ENCODE measurements at regions not wholly inside any gene's neighbourhood (a gene's known extent, or its start where the extent isn't known, plus 50 kb on each side); places are given as distances from the start of the nearest gene placed in this dataset.

DNA sequence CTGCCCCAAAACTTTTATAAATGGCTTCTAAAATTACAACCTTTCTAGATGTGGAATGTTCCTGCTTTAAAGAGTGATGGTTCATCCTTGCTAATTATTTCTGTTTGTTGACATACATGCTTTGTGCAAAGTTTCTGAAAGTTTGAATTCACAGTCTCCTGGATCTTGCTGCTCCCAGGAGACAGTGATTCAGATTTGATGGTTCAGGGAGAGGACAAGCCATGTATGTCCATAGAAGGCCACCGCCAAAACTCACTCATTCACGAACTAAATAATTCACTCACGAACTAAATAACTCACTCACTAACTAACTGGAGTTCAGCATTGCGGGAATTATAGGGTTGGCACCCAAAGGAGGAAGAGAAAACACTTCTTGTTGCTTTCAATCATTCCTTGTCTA is 416.5 kb upstream of the ZEB2 start:
- no peaks in the 10 kb centered on the region for H3K36me3 ChIP-seq (ENCODE audit: control insufficient read depth, insufficient read depth, low read length)
- no peak overlapping the region for H3K27ac ChIP-seq (ENCODE audit: low read depth, low read length)
- no peak overlapping the region for H3K4me3 ChIP-seq (ENCODE audit: low read depth, low read length)
- H3K9me3 ChIP-seq (ENCODE audit: control insufficient read depth, insufficient read depth, low read depth, low read length): no peaks in the 10 kb centered on the region
- peaks cover 9% of the 10 kb centered on the region; the same call in 1 of the 2 replicates for H3K4me1 ChIP-seq (ENCODE audit: control insufficient read depth, insufficient read depth, low read length)
- H3K9ac ChIP-seq (ENCODE audit: low read length): no peak overlapping the region
- H3K27me3 ChIP-seq (ENCODE audit: control insufficient read depth, insufficient read depth, low read length): no peaks in the 10 kb centered on the region

- Histone ChIP-seq H3K4me1 (ENCODE audit: control insufficient read depth, insufficient read depth, low read length) (peaks cover 9% of the 10 kb centered on the region; the same call in 1 of the 2 replicates), H3K27ac (ENCODE audit: low read depth, low read length) (no peak overlapping the region), H3K9ac (ENCODE audit: low read length) (no peak overlapping the region), H3K36me3 (ENCODE audit: control insufficient read depth, insufficient read depth, low read length) (no peaks in the 10 kb centered on the region), H3K9me3 (ENCODE audit: control insufficient read depth, insufficient read depth, low read depth, low read length) (no peaks in the 10 kb centered on the region), H3K27me3 (ENCODE audit: control insufficient read depth, insufficient read depth, low read length) (no peaks in the 10 kb centered on the region), H3K4me3 (ENCODE audit: low read depth, low read length) (no peak overlapping the region)
These were observed 415.8 kb upstream of the ZEB2 start for GRCh38 chr2:144935736-144936135.

DNA sequence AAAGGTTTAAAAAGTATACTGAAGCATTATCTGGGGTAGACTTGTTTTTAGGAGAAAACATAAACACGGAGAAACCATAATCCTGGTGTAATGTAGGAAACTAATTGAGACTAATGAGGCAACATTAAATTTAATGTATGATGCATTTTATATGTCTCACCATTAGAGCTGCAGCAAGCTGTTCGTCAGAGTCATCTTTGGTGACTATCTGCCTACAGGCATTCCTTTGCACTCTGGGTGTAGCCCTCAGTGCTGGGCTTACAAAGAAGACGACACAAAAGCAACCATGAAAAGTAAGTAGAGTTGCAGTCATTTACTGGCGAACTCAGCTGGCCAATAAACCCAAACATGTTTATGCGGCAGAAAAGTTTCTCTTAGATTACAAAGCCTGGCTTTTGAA is 415.3 kb upstream of the ZEB2 start:
- H3K27me3 ChIP-seq (ENCODE audit: control insufficient read depth, insufficient read depth, low read length): no peaks in the 10 kb centered on the region
- no peak overlapping the region for H3K9ac ChIP-seq (ENCODE audit: low read length)
- peaks cover 9% of the 10 kb centered on the region; the same call in 1 of the 2 replicates for H3K4me1 ChIP-seq (ENCODE audit: control insufficient read depth, insufficient read depth, low read length)
- no peaks in the 10 kb centered on the region for H3K36me3 ChIP-seq (ENCODE audit: control insufficient read depth, insufficient read depth, low read length)
- H3K9me3 ChIP-seq (ENCODE audit: control insufficient read depth, insufficient read depth, low read depth, low read length): no peaks in the 10 kb centered on the region
- no peak overlapping the region for H3K27ac ChIP-seq (ENCODE audit: low read depth, low read length)
- H3K4me3 ChIP-seq (ENCODE audit: low read depth, low read length): no peak overlapping the region

DNA sequence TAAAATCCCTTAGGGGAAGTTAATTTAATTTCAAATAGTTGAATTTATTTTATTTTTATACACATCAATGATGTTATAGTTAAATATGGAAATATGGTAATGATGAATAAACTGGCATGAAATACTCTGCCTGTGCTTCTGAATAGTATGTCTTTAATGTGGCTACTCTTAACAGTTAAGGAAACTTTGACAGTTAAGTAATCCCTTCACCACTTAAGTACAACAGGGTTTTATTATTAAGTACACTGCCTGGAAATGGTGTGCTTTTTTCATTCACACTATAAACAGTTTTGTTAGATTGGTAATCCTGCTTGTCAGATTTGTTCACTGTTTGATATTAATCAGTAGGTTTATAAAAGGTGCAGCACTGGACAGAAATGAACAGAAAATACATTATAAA is 412.0 kb upstream of the ZEB2 start:
- Histone ChIP-seq H3K27ac (ENCODE audit: low read depth, low read length) (no peak overlapping the region), H3K27me3 (ENCODE audit: control insufficient read depth, insufficient read depth, low read length) (no peaks in the 10 kb centered on the region), H3K4me3 (ENCODE audit: low read depth, low read length) (no peak overlapping the region), H3K36me3 (ENCODE audit: control insufficient read depth, insufficient read depth, low read length) (no peaks in the 10 kb centered on the region), H3K9me3 (ENCODE audit: control insufficient read depth, insufficient read depth, low read depth, low read length) (no peaks in the 10 kb centered on the region), H3K9ac (ENCODE audit: low read length) (no peak overlapping the region), H3K4me1 (ENCODE audit: control insufficient read depth, insufficient read depth, low read length) (no peaks in the 10 kb centered on the region)

GRCh38 chr2:144931480-144931879 is 411.6 kb upstream of the ZEB2 start:
- H3K9me3 ChIP-seq (ENCODE audit: control insufficient read depth, insufficient read depth, low read depth, low read length): no peaks in the 10 kb centered on the region
- H3K4me1 ChIP-seq (ENCODE audit: control insufficient read depth, insufficient read depth, low read length): no peaks in the 10 kb centered on the region
- no peaks in the 10 kb centered on the region for H3K36me3 ChIP-seq (ENCODE audit: control insufficient read depth, insufficient read depth, low read length)
- no peak overlapping the region for H3K4me3 ChIP-seq (ENCODE audit: low read depth, low read length)
- no peak overlapping the region for H3K9ac ChIP-seq (ENCODE audit: low read length)
- no peak overlapping the region for H3K27ac ChIP-seq (ENCODE audit: low read depth, low read length)
- no peaks in the 10 kb centered on the region for H3K27me3 ChIP-seq (ENCODE audit: control insufficient read depth, insufficient read depth, low read length)

DNA sequence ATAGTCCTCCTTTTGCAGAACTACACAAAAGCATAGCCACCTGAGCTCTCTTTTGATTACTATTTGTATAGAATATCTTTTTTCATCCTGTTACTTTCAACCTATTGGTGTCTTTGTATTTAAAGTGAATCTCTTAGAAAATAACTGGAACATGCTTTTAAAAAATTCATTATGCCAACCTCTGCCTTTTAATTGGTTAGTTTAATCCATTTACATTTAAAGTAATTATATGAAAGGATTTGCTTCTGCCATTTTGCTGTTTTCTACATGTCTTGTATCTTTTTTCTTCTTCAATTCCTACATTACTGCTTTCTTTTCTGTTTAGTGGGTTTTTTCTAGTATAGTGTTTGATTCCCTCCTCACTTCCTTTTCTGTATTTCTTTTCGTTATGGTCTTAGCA is 407.5 kb upstream of the ZEB2 start:
- Histone ChIP-seq H3K9ac (ENCODE audit: low read length) (no peak overlapping the region), H3K4me3 (ENCODE audit: low read depth, low read length) (no peak overlapping the region), H3K27ac (ENCODE audit: low read depth, low read length) (no peak overlapping the region), H3K4me1 (ENCODE audit: control insufficient read depth, insufficient read depth, low read length) (no peaks in the 10 kb centered on the region), H3K36me3 (ENCODE audit: control insufficient read depth, insufficient read depth, low read length) (no peaks in the 10 kb centered on the region), H3K9me3 (ENCODE audit: control insufficient read depth, insufficient read depth, low read depth, low read length) (peaks cover 4% of the 10 kb centered on the region; the same call in 1 of the 2 replicates), H3K27me3 (ENCODE audit: control insufficient read depth, insufficient read depth, low read length) (no peaks in the 10 kb centered on the region)

- no peak overlapping the region for H3K27ac ChIP-seq (ENCODE audit: low read depth, low read length)
- no peak overlapping the region for H3K4me3 ChIP-seq (ENCODE audit: low read depth, low read length)
- no peaks in the 10 kb centered on the region for H3K36me3 ChIP-seq (ENCODE audit: control insufficient read depth, insufficient read depth, low read length)
- no peaks in the 10 kb centered on the region for H3K27me3 ChIP-seq (ENCODE audit: control insufficient read depth, insufficient read depth, low read length)
- no peak overlapping the region for H3K9ac ChIP-seq (ENCODE audit: low read length)
- peaks cover 4% of the 10 kb centered on the region; the same call in 1 of the 2 replicates for H3K9me3 ChIP-seq (ENCODE audit: control insufficient read depth, insufficient read depth, low read depth, low read length)
- H3K4me1 ChIP-seq (ENCODE audit: control insufficient read depth, insufficient read depth, low read length): no peaks in the 10 kb centered on the region
These were observed 406.0 kb upstream of the ZEB2 start for GRCh38 chr2:144925886-144926285.

- peaks cover 4% of the 10 kb centered on the region; the same call in 1 of the 2 replicates for H3K9me3 ChIP-seq (ENCODE audit: control insufficient read depth, insufficient read depth, low read depth, low read length)
- H3K27me3 ChIP-seq (ENCODE audit: control insufficient read depth, insufficient read depth, low read length): no peaks in the 10 kb centered on the region
- no peaks in the 10 kb centered on the region for H3K36me3 ChIP-seq (ENCODE audit: control insufficient read depth, insufficient read depth, low read length)
- H3K9ac ChIP-seq (ENCODE audit: low read length): no peak overlapping the region
- no peaks in the 10 kb centered on the region for H3K4me1 ChIP-seq (ENCODE audit: control insufficient read depth, insufficient read depth, low read length)
- H3K4me3 ChIP-seq (ENCODE audit: low read depth, low read length): no peak overlapping the region
- no peak overlapping the region for H3K27ac ChIP-seq (ENCODE audit: low read depth, low read length)
These were observed 404.9 kb upstream of the ZEB2 start for GRCh38 chr2:144924827-144925226.

- no peak overlapping the region for H3K4me3 ChIP-seq (ENCODE audit: low read depth, low read length)
- H3K27ac ChIP-seq (ENCODE audit: low read depth, low read length): no peak overlapping the region
- no peaks in the 10 kb centered on the region for H3K4me1 ChIP-seq (ENCODE audit: control insufficient read depth, insufficient read depth, low read length)
- H3K9ac ChIP-seq (ENCODE audit: low read length): no peak overlapping the region
- H3K36me3 ChIP-seq (ENCODE audit: control insufficient read depth, insufficient read depth, low read length): no peaks in the 10 kb centered on the region
- peaks cover 4% of the 10 kb centered on the region; the same call in 1 of the 2 replicates for H3K9me3 ChIP-seq (ENCODE audit: control insufficient read depth, insufficient read depth, low read depth, low read length)
- H3K27me3 ChIP-seq (ENCODE audit: control insufficient read depth, insufficient read depth, low read length): no peaks in the 10 kb centered on the region
These were observed 402.6 kb upstream of the ZEB2 start for GRCh38 chr2:144922519-144922918.

- H3K4me1 ChIP-seq (ENCODE audit: control insufficient read depth, insufficient read depth, low read length): no peaks in the 10 kb centered on the region
- H3K4me3 ChIP-seq (ENCODE audit: low read depth, low read length): no peak overlapping the region
- H3K9me3 ChIP-seq (ENCODE audit: control insufficient read depth, insufficient read depth, low read depth, low read length): peaks cover 4% of the 10 kb centered on the region; the same call in 1 of the 2 replicates
- H3K27ac ChIP-seq (ENCODE audit: low read depth, low read length): no peak overlapping the region
- no peak overlapping the region for H3K9ac ChIP-seq (ENCODE audit: low read length)
- no peaks in the 10 kb centered on the region for H3K36me3 ChIP-seq (ENCODE audit: control insufficient read depth, insufficient read depth, low read length)
- no peaks in the 10 kb centered on the region for H3K27me3 ChIP-seq (ENCODE audit: control insufficient read depth, insufficient read depth, low read length)
These were observed 401.0 kb upstream of the ZEB2 start for GRCh38 chr2:144920755-144921530.

- peaks cover 2% of the 10 kb centered on the region; the same call in 1 of the 2 replicates for H3K9me3 ChIP-seq (ENCODE audit: control insufficient read depth, insufficient read depth, low read depth, low read length)
- H3K27me3 ChIP-seq (ENCODE audit: control insufficient read depth, insufficient read depth, low read length): no peaks in the 10 kb centered on the region
- no peaks in the 10 kb centered on the region for H3K4me1 ChIP-seq (ENCODE audit: control insufficient read depth, insufficient read depth, low read length)
- no peaks in the 10 kb centered on the region for H3K36me3 ChIP-seq (ENCODE audit: control insufficient read depth, insufficient read depth, low read length)
- H3K4me3 ChIP-seq (ENCODE audit: low read depth, low read length): no peak overlapping the region
- H3K9ac ChIP-seq (ENCODE audit: low read length): no peak overlapping the region
- no peak overlapping the region for H3K27ac ChIP-seq (ENCODE audit: low read depth, low read length)
These were observed 394.9 kb upstream of the ZEB2 start for GRCh38 chr2:144914622-144915318.

Measured in HUES6 (cell line).